GM19238 (cell line): ENCODE measurements at regions not wholly inside any gene's neighbourhood (a gene's known extent, or its start where the extent isn't known, plus 50 kb on each side); places are given as distances from the start of the nearest gene placed in this dataset.

ENCODE experiments used
- DNase-seq: peaks from one replicate; pipeline ENCODE4 v3.0.0; 2011; ENCODE audit warnings: low spot score; ENCODE audit not compliant: insufficient read length

DNA sequence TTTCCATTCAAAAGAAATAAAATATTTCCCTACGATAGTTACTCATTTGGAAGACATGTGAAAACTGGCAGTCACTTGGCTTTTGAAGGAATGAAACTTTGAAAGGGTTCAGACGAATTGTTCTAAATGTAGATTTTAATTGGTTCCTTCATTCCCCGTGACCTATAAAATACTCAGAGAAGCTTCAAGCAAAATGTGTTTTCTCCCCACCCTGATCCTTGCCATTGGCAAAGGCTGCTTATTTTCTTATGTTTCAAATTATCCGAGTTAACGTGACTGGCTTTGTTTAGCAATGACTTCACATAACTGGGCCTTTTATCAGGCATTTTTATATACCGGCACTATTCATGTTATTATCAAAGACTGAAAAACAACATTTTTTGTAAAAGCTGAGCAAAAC, 204.1 kb upstream of the NEIL3 start:
- DNase-seq = no peak

DNA sequence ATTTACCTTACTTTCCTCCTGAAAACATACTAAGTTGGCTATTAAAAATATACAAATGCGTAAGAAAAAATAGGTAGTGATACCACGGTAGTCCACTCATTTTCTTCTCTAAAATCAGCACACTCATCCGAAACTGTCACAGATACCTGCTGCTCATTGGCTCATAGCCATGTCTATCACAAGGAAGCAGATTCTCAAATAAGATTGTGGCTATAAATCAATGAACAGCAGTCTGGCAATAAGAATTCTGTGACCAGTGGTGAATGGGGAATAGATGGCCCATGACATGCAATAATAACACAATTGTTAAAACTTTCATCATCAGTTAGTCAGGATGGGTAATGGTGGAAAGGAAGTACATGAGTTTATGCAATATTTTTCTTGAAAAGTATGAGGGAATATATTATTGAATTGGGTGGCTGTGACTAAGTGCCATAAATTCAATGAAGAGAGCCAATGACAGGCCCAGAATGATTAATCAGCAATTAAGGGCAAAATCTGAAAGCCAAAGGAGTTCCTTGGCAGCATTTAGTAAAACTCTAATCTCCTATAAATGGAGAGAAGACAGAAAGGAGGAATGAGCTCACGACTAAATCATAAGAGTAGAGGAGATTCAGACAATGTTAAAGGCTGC, 202.3 kb upstream of the NEIL3 start:
- DNase-seq = no peak

DNA sequence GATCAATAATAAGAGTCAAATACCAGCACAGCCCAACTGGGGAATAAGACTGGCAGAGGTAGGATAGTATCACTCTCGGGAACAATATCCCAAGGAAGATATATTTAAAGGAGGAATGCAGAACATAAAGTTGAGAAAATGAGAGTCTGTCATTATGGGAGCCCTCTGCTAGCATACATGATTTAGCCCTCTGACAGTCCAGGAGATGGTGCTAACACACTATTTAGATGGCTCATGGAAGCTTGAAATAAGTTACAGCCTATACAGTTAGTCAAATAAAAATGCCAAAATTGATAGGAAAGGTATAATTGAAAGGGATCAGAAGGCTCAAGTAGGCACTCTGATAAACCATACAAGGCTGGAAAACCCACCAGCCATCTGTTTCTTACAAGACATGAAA, 201.0 kb upstream of the NEIL3 start:
- DNase-seq = no peak

DNA sequence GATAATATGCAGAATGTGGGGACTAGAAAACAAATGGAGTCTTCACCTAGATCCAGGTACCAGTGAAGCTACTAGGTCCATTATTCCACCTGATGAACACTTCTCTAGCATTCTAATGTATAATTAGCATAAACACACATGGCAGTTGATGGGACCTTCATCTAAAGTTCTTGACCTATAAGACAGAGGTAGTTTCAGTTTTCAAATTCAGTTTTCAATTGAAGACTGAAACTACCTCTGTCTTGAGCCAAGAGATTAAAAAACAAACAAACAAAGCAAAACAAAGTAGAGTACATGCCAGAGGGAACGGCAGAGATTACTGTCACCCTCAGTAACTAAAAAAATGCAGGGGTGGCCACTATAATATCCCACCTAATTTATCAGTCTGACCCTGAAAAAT, 199.9 kb upstream of the NEIL3 start:
- DNase-seq = no peak

DNA sequence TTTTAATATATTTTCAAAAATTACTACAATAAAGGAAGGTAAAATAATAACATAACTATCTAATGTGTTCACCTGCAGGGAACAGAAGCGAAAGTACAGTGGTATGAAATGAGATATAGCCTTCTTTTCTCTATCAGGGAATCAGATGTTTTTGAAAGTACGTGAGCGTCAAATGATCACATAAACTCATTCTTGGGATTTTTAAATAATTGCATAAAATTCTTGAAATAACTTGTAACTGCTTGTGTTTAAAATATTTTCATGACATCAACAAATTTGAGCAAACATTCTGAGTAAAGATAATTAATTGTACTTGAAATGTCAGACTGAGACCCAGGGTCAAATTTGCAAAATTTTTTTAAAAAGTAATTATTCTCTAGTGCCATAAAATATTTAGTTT, 193.5 kb upstream of the NEIL3 start:
- DNase-seq = no peak

DNA sequence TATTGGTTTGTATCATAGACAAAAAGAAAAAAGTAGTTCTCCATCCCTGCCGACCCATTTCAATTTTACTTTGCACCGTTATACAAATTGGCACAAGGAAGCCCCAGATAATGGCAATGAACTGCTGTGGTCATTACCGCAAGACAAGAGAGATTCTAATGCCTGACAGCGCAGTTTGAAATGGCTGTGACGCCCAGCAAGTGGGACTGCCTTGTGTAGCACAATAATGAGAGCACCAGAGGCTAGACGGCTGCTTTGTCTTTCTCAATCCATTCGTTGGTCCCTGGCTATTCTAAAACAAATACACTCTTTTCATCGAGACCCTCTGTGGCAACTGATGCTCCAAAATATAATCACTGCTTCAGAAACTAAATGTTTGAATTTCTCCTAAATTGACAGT, 192.4 kb upstream of the NEIL3 start:
- DNase-seq = no peak

DNA sequence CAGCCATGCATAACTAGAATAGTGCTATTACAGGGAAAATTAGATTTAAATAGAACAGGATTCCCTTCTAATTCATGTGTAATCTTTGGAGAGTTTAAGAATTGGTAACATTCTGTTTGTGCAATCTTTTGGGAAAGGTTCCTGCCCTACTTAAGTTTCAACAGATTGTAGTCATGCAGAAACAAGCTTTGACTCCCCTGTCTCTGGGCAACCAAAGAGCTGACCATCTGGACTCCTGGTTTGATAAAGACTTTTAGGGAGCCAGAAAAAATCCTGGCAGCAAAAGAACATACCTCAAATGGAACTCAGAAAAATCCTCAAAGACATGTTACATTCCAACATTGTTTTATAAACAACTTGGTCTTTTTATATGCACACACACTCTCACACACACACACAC, 191.1 kb upstream of the NEIL3 start:
- no peak for DNase-seq

DNA sequence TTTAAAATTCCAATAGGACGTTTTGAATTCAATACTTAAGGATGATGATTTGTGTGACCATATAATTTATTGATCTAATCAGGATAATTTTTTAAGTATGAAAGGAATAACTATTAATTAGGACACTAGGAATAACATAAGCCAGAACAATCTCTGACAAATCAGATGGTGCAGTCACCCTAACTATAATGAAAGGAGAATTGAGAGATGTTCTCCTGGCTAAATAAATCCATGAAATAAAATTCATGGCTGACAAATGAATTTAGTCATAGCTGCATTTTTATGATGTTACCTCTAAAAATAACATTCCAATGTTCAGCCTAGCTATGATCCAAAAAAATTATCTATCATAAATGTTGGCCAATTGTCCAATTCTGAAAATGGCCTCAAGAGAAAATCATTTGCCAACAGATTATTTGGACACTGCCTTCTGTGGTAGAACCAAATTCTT, 190.6 kb upstream of the NEIL3 start:
- DNase-seq = no peak

DNA sequence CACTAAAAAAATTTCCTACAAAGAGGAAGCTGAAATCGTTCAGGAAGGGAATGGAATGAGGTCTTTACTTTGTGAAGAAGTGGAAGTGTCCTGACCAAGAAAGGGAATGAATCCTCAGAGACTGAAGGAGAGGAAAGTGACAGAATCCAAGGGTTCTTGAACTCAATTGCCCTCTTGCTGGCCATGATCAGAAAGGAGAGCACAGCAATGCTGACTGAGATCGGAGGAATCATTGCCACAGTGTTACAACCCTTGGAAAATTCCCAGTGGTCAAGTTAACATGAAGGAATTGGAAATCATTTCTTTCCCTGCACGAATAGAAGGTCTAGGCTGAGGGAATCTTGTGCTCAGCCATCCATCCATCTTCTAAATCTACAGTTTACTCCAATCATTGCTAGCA, 190.0 kb upstream of the NEIL3 start:
- DNase-seq = no peak

GRCh38 chr4:177123811-177124210, 185.9 kb upstream of the NEIL3 start:
- DNase-seq = no peak

DNA sequence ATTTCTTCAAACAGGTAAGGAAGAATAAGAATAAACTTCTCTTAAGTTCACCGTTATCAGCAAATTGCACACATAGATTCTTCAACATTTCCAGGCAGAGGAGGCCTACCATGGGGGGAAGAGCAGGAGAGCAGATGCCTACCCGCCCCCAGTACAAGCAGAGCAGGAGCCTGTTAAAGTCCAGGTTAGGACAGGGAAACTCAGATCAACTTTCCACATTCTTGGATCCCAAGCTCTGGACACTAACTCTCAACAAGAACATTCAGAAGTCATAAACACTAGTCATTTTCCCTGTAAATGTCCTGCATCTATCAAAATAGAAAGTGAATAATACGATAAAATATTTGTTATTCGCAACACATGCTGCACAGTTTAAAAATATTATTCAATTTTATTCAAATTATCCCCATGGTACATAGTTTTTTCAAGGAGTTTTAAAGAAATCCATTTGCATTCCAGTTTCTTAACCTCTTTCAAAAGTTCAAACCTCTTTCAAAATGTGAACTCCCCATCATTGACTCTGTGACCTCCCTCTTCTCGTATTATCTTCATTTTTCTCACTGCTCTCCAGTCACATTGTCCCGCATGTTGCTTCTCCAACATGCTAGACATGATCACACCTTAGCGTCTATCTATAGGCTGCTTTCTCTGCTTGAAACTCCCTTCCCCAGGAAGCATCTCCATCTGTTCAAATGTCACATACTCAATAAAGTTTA, 185.2 kb upstream of the NEIL3 start:
- no peak for DNase-seq

GRCh38 chr4:177125656-177126055, 184.0 kb upstream of the NEIL3 start:
- DNase-seq = no peak

DNA sequence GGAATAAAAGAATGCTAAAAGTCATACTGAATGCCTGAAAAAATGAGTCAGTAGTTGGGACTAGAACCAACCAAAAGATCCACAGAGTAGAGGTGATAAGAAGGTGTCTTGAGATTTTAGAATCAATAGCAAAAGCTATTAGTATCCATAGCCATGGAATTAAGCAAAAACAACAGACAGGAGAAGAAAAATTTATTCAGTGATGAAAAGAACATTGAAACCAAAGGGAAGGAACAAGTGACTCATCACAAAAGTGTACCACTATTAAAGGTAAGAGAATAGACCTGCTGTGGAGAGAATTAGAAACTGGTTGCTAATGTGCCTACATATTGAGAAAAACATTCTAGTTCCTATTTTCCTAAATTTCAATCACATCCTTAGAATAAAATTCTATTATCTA, 182.0 kb upstream of the NEIL3 start:
- no peak for DNase-seq

DNA sequence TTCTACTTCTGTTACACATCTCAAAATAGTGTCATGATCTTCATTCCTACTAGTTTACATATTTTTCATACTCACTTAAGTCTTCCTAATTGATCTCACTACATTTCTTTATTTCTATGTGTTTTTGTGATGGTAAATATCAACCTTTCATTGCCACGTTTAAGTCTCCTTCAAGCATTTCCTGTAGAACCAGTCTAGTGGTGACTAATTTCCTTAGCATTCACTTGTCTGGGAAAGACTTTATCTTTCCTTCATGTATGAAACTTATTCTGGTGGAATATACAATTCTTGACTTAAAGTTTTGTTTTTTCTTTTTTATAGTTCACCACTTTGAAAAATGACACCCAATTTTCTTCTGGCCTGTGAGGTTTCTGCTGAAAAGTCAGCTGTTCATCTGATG, 181.4 kb upstream of the NEIL3 start:
- no peak for DNase-seq

DNA sequence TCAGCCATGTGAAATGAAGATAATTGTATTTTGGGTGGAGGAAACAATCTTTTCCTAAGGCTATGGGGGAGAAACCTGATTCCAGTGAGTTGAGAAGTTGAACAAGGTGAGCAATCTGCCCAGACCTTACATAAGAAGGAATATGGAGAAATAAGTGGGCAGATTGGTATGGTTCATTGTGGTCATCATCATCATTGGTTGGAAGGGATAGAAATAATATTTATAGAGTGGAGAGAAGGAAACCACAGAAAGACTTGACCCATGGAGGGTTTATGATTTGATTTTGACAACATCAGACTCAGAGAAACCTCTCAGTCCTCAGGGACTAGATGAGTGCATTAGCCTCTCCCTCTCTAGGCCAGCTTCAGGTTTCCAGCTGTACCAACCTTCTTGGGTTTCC, 177.9 kb upstream of the NEIL3 start:
- DNase-seq = no peak

DNA sequence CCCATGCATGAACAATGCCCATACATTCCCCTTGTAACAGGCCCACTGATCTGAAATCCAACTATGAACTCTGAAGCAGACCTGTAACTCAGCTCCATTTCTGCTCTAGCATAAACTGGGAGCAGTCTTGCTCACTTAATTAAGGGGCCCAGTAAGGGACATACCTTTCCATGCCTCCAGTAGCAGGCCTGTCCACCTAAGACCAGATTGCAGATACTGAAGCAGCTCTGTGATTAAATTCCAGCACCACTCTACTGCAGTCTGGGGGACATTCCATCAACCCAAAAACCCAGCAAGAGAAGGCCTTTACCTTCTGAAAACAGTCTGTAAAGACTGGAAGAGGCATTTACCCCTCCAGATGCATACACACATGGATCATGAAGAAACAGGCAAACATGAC, 162.0 kb upstream of the NEIL3 start:
- no peak for DNase-seq

DNA sequence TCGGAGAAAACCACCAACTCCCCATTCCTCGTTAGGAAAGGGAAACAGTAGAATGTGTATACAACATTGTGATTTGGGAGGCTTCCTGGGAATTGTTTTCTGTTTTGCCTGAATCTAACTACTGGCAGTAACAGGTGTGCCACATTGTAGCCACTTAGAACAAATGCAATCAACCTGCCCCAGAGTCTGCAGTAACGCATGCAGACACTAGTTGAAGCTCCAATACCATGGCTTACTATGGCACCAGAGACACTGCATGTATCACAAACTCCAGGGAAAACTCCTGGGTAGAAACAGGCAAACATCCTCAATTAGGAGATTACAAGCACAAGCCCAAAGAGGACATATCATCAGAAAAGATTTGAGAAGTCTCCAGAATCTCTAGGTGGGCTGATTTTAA, 154.2 kb upstream of the NEIL3 start:
- DNase-seq = no peak

- no peak for DNase-seq
Observed at GRCh38 chr4:177159600-177159999, 150.1 kb upstream of the NEIL3 start.

DNA sequence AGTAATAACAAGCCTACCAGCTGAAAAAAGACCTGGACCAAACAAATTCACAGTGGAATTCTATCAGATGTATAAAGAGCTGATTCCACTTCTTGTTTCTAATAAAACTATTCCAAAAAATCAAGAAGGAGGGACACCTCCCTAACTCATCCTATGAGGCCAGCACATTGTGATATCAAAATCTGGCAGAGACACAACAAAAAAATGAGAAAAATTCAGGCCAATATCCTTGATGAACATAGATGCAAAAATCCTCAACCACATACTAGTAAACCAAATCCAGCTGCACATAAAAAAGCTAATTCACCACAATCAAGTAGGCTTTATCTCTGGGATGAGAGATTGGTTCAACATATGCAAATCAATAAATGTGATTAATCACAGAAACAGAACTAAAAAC, 147.9 kb upstream of the NEIL3 start:
- DNase-seq = no peak

- no peak for DNase-seq
Observed at GRCh38 chr4:177163532-177163931, 146.1 kb upstream of the NEIL3 start.

GRCh38 chr4:177171588-177171987, 138.1 kb upstream of the NEIL3 start:
- no peak for DNase-seq

DNA sequence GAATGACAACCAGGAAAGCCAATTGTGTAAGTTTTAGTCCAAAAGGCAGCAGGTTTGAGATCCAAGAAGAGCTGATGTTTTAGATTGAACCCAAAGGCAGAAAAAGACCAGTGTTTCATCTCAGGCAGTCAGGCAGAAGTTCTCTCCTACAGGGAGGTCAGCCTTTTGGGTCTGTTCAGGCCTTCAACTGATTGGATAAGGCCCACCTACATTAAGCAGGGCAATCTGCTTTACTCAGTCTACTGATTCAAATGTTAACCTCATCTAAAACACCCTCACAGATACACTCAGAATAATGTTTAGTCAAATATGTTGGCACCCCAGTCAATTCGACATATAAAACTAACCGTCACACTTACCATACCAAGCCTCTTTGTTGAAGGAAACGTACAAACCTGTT, 134.2 kb upstream of the NEIL3 start:
- no peak for DNase-seq

GRCh38 chr4:177177541-177178081, 132.1 kb upstream of the NEIL3 start:
- no peak for DNase-seq
